IMR-90 (cell line): ENCODE measurements at regions not wholly inside any gene's neighbourhood (a gene's known extent, or its start where the extent isn't known, plus 50 kb on each side); places are given as distances from the start of the nearest gene placed in this dataset.

Experiments
- BHLHE40 ChIP-seq: fragments of 150-350 bp; IDR thresholded peaks from 2 replicates; pipeline ENCODE4 v1.6.1; 2016; ENCODE audit warnings: mild to moderate bottlenecking, low read depth, low read length
- MXI1 ChIP-seq: IDR thresholded peaks from 2 replicates; pipeline ENCODE4 v1.6.1; 2012; ENCODE audit warnings: low read depth, mild to moderate bottlenecking, low read length, moderate library complexity, borderline replicate concordance
- POLR2A ChIP-seq: IDR thresholded peaks from 2 replicates; pipeline ENCODE4 v1.6.1; 2012; ENCODE audit warnings: mild to moderate bottlenecking, low read depth, low read length
- RAD21 ChIP-seq: IDR thresholded peaks from 2 replicates; pipeline ENCODE4 v1.6.1; 2012; ENCODE audit warnings: low read length, improper control_type of control experiment
- RFX5 ChIP-seq: IDR thresholded peaks from 2 replicates; pipeline ENCODE4 v1.8.0; 2012; ENCODE audit warnings: low read depth, mild to moderate bottlenecking, low read length, moderate library complexity
- TF ChIP-seq, protein P1 (sequence below): conservative IDR thresholded peaks from 2 replicates; pipeline ENCODE4 v1.5.1; 2012; ENCODE audit warnings: mild to moderate bottlenecking, low read depth, low read length, improper control_type of control experiment

DNA sequence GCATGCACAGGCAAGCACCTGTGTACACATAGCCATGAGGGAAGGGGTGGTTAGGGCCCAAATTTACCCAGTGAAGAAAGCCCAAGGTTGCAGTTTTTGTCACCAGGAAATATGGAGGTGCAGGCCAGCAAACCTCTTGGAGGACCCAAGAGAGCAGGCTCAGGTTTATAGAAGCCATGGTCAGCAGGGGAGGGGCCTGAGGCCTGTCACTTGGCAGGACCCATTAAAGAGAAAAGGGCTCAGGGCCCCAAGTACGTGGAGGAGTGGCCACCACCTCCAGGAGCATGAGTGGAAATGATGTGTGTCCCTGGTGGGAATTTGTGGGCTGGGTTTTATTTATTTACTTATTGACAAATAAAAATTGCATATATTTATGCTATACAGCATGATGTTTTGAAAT lies 192.9 kb downstream of the HAUS1 start:
- TF ChIP-seq, protein P1, sequence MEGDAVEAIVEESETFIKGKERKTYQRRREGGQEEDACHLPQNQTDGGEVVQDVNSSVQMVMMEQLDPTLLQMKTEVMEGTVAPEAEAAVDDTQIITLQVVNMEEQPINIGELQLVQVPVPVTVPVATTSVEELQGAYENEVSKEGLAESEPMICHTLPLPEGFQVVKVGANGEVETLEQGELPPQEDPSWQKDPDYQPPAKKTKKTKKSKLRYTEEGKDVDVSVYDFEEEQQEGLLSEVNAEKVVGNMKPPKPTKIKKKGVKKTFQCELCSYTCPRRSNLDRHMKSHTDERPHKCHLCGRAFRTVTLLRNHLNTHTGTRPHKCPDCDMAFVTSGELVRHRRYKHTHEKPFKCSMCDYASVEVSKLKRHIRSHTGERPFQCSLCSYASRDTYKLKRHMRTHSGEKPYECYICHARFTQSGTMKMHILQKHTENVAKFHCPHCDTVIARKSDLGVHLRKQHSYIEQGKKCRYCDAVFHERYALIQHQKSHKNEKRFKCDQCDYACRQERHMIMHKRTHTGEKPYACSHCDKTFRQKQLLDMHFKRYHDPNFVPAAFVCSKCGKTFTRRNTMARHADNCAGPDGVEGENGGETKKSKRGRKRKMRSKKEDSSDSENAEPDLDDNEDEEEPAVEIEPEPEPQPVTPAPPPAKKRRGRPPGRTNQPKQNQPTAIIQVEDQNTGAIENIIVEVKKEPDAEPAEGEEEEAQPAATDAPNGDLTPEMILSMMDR, result no peak
- TF ChIP-seq MXI1 (no peak), RFX5 (no peak), POLR2A (no peak), BHLHE40 (no peak), RAD21 (no peak)
